Stomach smooth muscle (tissue), 2 donors: ENCODE measurements at regions not wholly inside any gene's neighbourhood (a gene's known extent, or its start where the extent isn't known, plus 50 kb on each side); places are given as distances from the start of the nearest gene placed in this dataset.

Experiments used
- H3K27ac ChIP-seq: one replicate; pipeline ENCODE4 v1.7.0; 2013; ENCODE audit warnings: mild to moderate bottlenecking, low read length, inconsistent platforms
- H3K27me3 ChIP-seq, 2 donors: one replicate each; pipeline ENCODE4 v1.7.0; 2013; ENCODE audit warnings: low read length in 2 of 2; ENCODE audit not compliant: insufficient read depth in 2 of 2, control insufficient read depth in 1 of 2
- H3K36me3 ChIP-seq, 2 donors: one replicate each; pipeline ENCODE4 v1.7.0; 2013; ENCODE audit warnings: low read length in 2 of 2; ENCODE audit not compliant: control insufficient read depth in 2 of 2, insufficient read depth in 2 of 2
- H3K4me1 ChIP-seq: one replicate; pipeline ENCODE4 v1.7.0; 2013; ENCODE audit warnings: low read length; ENCODE audit not compliant: control insufficient read depth, insufficient read depth
- H3K4me3 ChIP-seq, 2 donors: one replicate each; pipeline ENCODE4 v1.7.0; 2013; ENCODE audit warnings: low read length in 2 of 2
- H3K9ac ChIP-seq, 2 donors: one replicate each; pipeline ENCODE4 v1.7.0; 2013; ENCODE audit warnings: low read length in 2 of 2, mild to moderate bottlenecking in 1 of 2
- H3K9me3 ChIP-seq, 2 donors: one replicate each; pipeline ENCODE4 v1.7.0; 2013; ENCODE audit warnings: low read length in 2 of 2; ENCODE audit not compliant: control insufficient read depth in 2 of 2
- donor health status: healthy.
- donor health status: Pancreatic carcinoma.

DNA sequence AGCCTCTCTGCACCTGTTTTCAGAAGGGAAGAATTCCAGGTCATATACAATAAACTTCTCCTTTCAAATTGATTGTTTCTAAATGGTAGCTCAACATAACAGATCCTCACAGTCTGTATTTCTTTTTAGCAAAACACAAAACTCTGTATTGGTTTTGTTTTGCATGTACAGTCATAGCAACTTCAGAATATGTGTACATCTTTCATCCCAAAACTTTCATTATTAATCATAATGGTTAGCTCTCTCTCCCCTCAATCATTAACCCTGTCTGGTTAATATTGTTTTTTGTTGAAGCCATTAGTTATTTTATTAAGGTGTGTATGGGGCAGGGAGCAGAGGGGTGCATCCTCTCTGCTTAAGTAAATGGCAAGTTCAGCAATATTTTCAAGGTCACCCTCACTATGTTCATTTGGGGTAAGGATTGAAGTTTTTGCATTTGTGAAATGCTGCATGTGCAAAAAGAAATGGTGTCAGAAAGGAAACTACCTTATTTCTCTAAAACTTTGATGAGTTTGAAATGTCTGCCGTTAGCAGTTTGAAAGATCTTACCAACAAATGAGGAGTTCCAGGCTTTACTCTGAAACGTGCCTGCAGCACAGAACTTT is 136.8 kb upstream of the BTBD3 start:
- no peak overlapping the region for H3K9ac ChIP-seq
- no peaks in the 10 kb centered on the region for H3K4me1 ChIP-seq
- H3K27ac ChIP-seq: no peak overlapping the region
- H3K9me3 ChIP-seq: no peaks in the 10 kb centered on the region
- no peak overlapping the region for H3K4me3 ChIP-seq
- H3K27me3 ChIP-seq: no peaks in the 10 kb centered on the region
- no peaks in the 10 kb centered on the region for H3K36me3 ChIP-seq

DNA sequence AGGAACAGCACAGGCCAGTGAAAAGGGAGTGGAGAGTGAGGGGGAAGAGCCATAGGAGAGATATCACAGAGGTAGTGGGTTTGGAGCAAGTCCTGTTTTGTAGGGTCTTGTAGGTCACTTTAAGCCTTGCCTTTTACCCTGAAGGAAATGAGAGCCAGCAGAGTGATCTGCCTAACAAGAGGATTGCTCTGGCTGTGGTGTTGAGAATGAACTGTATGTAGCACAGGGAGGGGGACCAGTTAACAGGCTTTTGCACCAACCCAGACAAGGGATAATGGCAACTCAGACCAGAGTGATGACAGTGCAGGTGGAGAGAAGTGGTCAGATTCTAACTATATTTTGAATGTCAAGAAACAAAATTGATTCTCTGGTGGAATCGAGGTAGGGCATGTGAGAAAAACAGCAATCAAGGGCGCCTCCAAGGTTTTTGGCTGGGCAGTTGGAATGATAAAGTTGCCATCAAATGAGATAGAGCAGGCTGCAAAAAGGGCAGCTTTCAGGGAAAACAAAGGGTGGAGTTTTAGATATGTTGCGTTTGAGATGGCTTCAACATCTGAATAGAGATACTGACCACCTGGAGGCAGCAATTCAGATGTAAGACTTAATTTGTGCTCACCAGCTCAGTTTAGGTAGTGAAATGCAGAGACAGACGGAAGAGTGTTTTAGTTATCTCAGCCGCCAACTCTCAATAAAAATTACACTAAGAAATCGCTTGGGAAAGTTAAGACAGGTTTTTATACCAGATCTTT is 134.4 kb upstream of the BTBD3 start:
- no peaks in the 10 kb centered on the region for H3K4me1 ChIP-seq
- H3K27me3 ChIP-seq: no peaks in the 10 kb centered on the region
- H3K9me3 ChIP-seq: no peaks in the 10 kb centered on the region
- no peaks in the 10 kb centered on the region for H3K36me3 ChIP-seq
- no peak overlapping the region for H3K9ac ChIP-seq
- H3K27ac ChIP-seq: no peak overlapping the region
- no peak overlapping the region for H3K4me3 ChIP-seq

DNA sequence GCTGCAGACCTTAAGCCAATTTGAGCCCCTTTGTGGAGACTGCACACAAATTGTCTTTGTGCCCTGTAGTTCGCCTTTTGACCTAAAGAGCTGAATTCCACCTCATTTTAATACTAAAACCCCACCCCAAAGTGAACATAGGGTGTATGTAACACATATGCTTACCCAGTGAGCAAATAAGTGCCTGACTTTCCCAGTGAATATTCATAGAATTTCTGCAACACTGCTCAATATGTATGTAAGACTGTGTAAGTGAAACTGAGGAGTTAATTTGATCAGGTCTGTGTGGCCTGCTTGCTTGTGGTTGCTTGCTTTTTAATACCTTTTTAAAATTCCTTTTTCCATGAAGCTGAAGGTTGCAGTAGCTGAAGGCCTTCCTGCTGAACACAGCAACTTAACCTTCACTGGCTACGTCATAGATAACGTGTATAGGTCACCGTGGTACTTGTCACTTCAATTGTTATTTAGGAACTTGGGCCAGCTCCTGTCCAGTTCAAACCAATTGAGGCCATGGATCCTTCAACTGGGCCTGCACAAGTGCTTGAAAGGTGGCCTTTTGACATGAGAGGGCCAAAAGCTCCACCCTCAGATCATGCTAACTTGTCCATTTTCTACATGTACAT is 131.7 kb upstream of the BTBD3 start:
- Histone ChIP-seq H3K4me3 (no peak overlapping the region), H3K4me1 (no peaks in the 10 kb centered on the region), H3K27ac (no peak overlapping the region), H3K27me3 (no peaks in the 10 kb centered on the region), H3K9ac (no peak overlapping the region), H3K9me3 (no peaks in the 10 kb centered on the region), H3K36me3 (no peaks in the 10 kb centered on the region)

DNA sequence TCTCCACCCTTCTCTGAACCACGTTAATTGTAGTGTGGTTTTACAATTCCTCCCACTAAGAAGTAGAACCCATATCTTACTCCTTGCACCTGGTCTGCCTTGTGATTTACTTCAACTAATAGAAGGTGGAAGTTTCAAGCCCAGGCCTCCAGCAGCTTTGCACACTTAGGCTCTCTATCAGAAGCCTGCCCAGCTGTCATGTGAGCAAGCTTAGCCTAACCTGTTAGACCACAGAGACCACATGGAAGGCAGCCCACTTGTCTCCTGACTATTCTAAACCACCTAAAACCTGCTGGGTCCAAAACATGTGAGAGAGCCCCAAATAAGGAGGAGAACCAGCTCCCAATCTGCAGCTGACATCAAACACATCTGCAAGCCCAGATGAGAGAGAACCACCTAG is 127.6 kb upstream of the BTBD3 start:
- Histone ChIP-seq H3K36me3 (no peaks in the 10 kb centered on the region), H3K9ac (no peak overlapping the region), H3K27ac (no peak overlapping the region), H3K4me1 (no peaks in the 10 kb centered on the region), H3K4me3 (no peak overlapping the region), H3K9me3 (peaks cover 0 to 3% of the 10 kb centered on the region in 2 donors), H3K27me3 (no peaks in the 10 kb centered on the region)

DNA sequence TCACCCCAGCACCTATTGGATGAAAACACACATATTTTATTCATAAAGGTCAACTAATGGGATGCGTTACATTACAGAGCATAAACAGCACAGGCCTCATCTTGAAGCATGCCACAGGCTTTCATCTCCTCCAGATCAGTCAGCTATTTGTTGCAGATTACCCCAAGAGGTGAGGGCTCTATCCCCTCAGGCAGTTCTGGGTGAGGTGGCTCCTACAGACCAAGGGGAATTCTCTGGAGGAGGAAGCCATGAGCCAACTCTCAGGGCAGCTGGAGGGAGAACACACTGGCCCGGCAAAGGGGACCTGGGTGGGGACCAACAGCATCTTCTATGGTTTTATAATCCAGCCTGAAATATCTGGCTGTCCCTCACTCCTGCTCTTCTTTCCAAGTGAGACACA is 126.4 kb upstream of the BTBD3 start:
- Histone ChIP-seq H3K4me1 (no peaks in the 10 kb centered on the region), H3K4me3 (no peak overlapping the region), H3K9ac (no peak overlapping the region), H3K27me3 (no peaks in the 10 kb centered on the region), H3K9me3 (peaks cover 0 to 3% of the 10 kb centered on the region in 2 donors), H3K27ac (no peak overlapping the region), H3K36me3 (no peaks in the 10 kb centered on the region)

DNA sequence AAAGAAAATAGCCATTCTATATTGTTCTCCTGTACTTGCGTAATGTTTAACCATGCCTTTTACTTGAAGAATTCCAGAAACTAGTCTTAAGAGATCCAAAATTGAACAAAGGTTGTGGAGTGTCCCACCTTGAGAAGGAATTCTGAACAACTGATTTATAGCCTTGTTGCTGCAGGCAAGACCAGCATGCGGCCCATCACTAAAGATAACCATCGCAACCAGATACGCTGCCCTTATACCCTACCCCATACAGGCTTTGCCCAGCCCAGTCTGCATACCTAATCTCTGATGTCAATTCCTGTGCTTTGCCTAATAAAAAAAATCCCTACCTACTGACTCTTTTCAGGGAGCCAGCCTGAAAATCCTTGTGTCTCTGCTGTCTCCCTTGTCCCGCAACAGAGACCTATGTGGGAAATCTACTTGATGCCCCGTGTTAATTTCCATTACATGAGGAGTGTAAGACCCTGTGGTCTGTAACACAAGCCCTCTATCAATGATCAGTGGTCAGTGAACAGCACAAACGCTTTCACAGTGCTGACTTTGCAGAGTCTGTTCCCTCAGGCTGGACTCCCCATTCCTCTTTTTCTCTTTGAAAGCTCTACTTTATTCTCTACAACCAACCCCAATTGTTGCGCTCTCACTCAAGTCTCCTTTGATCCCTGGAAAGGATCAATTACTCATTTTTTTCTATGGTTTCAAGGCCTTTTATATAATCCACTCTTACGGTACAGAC is 125.7 kb upstream of the BTBD3 start:
- Histone ChIP-seq H3K9ac (no peak overlapping the region), H3K9me3 (peaks cover 0 to 3% of the 10 kb centered on the region in 2 donors), H3K27me3 (no peaks in the 10 kb centered on the region), H3K27ac (no peak overlapping the region), H3K4me1 (no peaks in the 10 kb centered on the region), H3K36me3 (no peaks in the 10 kb centered on the region), H3K4me3 (no peak overlapping the region)

DNA sequence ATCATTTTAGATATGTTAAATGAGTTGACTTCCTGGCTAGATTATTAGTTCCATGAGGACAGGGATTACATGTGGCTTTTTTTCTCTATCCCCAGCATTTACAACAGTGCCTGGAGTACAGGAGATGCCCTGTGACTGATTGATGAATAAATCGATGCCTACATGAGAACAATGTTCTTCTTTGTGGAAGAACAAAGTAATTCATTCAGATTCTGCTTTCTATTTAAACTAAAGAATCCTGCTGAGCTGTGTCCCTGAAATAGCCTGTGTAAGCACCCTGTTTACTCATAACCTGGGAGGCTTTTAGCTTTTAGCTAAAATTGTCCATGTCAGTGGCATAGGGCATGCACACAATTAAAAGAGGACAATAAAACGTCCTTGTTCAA is 125.1 kb upstream of the BTBD3 start:
- Histone ChIP-seq H3K9ac (no peak overlapping the region), H3K4me3 (no peak overlapping the region), H3K4me1 (no peaks in the 10 kb centered on the region), H3K36me3 (no peaks in the 10 kb centered on the region), H3K27ac (no peak overlapping the region), H3K9me3 (peaks cover 0 to 3% of the 10 kb centered on the region in 2 donors), H3K27me3 (no peaks in the 10 kb centered on the region)

DNA sequence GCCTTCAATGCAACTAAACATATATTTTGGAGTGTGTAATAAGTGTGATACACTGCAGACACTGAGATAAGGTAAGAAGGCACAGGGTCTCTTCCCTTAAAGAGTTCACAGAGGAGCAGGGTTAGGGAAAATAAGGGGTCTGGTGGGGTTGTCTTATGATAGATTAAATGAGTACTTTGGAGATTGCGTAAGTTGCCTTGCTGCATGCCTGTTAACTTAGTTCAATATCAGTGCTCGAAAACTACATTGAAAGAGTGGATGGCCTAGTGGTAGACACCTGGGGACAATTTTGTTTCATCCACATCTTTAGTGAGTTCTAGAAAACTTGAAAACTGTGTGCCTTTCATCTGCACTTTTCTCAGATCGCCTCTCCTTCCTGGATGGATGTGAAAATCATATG is 123.2 kb upstream of the BTBD3 start:
- Histone ChIP-seq H3K9ac (no peak overlapping the region), H3K27ac (no peak overlapping the region), H3K4me3 (no peak overlapping the region), H3K4me1 (no peaks in the 10 kb centered on the region), H3K9me3 (peaks cover 0 to 3% of the 10 kb centered on the region in 2 donors), H3K36me3 (no peaks in the 10 kb centered on the region), H3K27me3 (no peaks in the 10 kb centered on the region)

DNA sequence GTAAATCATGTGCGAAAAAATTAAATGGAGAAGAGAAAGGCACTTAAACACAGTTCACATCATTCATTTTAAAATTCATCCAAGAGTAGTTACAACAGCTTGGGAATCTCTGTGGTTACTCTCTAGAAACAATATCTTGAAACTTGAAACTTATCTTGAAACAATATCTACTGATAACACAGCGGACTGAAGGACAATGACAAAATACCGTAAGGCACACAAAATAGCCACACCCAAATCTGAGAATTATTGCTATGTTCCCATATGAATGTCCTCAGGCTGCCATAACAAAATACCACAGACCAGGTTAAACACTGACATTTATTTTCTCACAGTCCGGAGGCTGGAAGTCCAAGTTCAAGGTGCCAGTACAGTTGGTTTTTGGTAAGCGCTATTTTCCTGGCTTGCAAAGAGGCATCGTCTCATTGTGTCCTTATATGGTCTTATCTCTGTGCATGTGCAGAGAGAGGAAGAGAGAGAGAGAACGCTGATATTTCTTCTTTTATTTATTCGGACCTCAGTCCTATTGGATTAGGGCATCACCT is 122.5 kb upstream of the BTBD3 start:
- no peak overlapping the region for H3K4me3 ChIP-seq
- no peaks in the 10 kb centered on the region for H3K36me3 ChIP-seq
- H3K27me3 ChIP-seq: no peaks in the 10 kb centered on the region
- no peak overlapping the region for H3K9ac ChIP-seq
- peaks cover 0 to 3% of the 10 kb centered on the region in 2 donors for H3K9me3 ChIP-seq
- H3K27ac ChIP-seq: no peak overlapping the region
- no peaks in the 10 kb centered on the region for H3K4me1 ChIP-seq

DNA sequence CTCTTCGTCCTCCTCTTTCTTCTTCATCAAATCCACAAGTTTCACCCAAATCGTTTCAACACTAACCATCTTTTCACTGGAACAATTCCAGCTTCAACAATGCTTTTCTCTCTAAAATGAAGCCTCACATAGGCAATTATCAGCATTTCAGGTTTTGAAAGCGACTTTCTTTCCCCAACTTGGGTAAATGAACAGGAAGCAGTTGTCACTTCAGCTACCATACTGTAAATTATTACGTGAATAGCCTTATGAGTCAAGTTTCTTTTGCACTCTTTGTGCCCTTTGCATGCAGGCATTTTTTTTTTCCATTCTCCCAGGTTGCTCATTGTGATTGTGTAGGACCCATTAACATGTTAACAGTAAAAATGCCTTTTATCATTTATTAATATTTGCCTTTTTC is 121.7 kb upstream of the BTBD3 start:
- no peak overlapping the region for H3K27ac ChIP-seq
- H3K27me3 ChIP-seq: no peaks in the 10 kb centered on the region
- peaks cover 0 to 3% of the 10 kb centered on the region in 2 donors for H3K9me3 ChIP-seq
- H3K4me3 ChIP-seq: no peak overlapping the region
- no peaks in the 10 kb centered on the region for H3K4me1 ChIP-seq
- H3K9ac ChIP-seq: no peak overlapping the region
- H3K36me3 ChIP-seq: no peaks in the 10 kb centered on the region
